Activated gamma-delta T cell treated with Interleukin-2 at 50 U/mL for 16 hours (primary cell): ENCODE measurements at regions not wholly inside any gene's neighbourhood (a gene's known extent, or its start where the extent isn't known, plus 50 kb on each side); places are given as distances from the start of the nearest gene placed in this dataset.

Experiments
- DNase-seq: peaks from one replicate; pipeline ENCODE4 v3.0.0-alpha.2; 2020

GRCh38 chr17:77381185-77381700 is 240.5 kb downstream of the SEC14L1 start:
- DNase-seq, result no peak

- DNase-seq, result no peak
Measured at GRCh38 chr17:77381731-77382130, 241.0 kb downstream of the SEC14L1 start.

GRCh38 chr17:77382356-77382911 is 241.7 kb downstream of the SEC14L1 start:
- peak; percentile 76 for DNase-seq

GRCh38 chr17:77382966-77383612 is 242.3 kb downstream of the SEC14L1 start:
- no peak for DNase-seq

GRCh38 chr17:77383613-77384608 is 243.1 kb downstream of the SEC14L1 start:
- DNase-seq, result no peak

GRCh38 chr17:77385750-77386501 is 245.2 kb downstream of the SEC14L1 start:
- no peak for DNase-seq

GRCh38 chr17:77386502-77387192 is 245.9 kb downstream of the SEC14L1 start:
- DNase-seq, result no peak

- DNase-seq, result no peak
Measured at GRCh38 chr17:77387891-77388290, 247.1 kb downstream of the SEC14L1 start.

- DNase-seq, result no peak
Measured at GRCh38 chr17:77388384-77389306, 247.9 kb downstream of the SEC14L1 start.

GRCh38 chr17:77390870-77391269 is 250.1 kb downstream of the SEC14L1 start:
- no peak for DNase-seq

GRCh38 chr17:77391668-77392375 is 251.1 kb downstream of the SEC14L1 start:
- DNase-seq, result peak; percentile 55

- DNase-seq, result no peak
Measured at GRCh38 chr17:77392376-77393273, 251.9 kb downstream of the SEC14L1 start.

GRCh38 chr17:77393274-77393600 is 252.5 kb downstream of the SEC14L1 start:
- DNase-seq, result no peak

GRCh38 chr17:77393867-77394539 is 253.2 kb downstream of the SEC14L1 start:
- no peak for DNase-seq

GRCh38 chr17:77394540-77395295 is 253.9 kb downstream of the SEC14L1 start:
- DNase-seq, result no peak

- DNase-seq, result no peak
Measured at GRCh38 chr17:77395501-77396048, 254.8 kb downstream of the SEC14L1 start.

GRCh38 chr17:77396610-77397009 is 255.8 kb downstream of the SEC14L1 start:
- DNase-seq, result no peak

GRCh38 chr17:77398274-77398673 is 257.5 kb downstream of the SEC14L1 start:
- no peak for DNase-seq
